COLO668 (cell line): ENCODE measurements at regions not wholly inside any gene's neighbourhood (a gene's known extent, or its start where the extent isn't known, plus 50 kb on each side); places are given as distances from the start of the nearest gene placed in this dataset.
"Not testable (repeated sequence)": the region's sequence is repeated elsewhere in the genome, so short reads cannot be mapped to it uniquely, and the experiment has no call there.

Source experiments
- DNase-seq: peaks from one replicate; lab custom pipeline; 2025; ENCODE audit not compliant: unreplicated experiment; lab: John Stamatoyannopoulos, UW

- DNase-seq, result no peak
These were observed 98.4 kb upstream of the PRSS16 start for GRCh38 chr6:27149150-27149549.

GRCh38 chr6:27154696-27155095, 92.8 kb upstream of the PRSS16 start:
- DNase-seq, result no peak

GRCh38 chr6:27156874-27157458, 90.5 kb upstream of the PRSS16 start:
- no peak for DNase-seq

DNA sequence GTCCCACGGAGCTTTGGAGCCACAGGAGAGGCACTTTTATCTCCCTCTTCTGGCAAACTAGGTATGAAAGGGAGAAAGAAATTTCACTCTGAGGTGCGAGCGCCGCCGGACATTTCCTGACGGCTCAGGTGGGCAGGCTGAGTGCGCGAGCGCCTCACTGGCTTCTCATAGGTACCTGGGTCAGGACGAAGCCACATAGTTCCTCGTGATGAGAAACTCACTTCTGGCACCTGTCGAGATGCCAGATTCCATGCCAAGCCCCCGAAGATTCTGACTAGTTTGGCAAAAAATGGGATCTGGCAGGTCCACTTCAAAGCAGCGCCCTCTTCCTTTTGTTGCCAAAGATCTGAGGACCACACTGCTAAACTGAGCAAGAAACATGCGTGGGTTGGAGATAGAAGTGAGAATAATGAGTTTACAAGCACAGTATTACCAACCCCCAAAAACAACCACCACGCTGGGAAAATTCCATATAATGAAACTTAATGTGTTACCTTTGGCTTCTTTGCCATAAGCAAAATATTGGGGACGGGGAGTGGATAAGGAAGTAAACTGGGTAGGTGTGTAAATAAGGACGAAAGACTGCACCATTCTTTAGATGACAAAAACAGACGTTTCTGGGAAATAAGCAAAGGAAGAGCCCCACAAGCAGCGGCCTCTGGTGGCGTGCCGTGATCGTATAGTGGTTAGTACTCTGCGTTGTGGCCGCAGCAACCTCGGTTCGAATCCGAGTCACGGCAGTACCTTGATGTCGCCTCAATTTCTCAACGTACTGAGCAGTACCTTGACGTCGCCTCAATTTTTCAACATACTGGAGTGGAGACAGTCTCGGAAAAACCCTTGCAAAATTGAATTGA, 89.8 kb upstream of the PRSS16 start:
- DNase-seq, result peak; percentile 48

GRCh38 chr6:27158316-27158643, 89.2 kb upstream of the PRSS16 start:
- DNase-seq, result no peak

- no peak for DNase-seq
These were observed 87.8 kb upstream of the PRSS16 start for GRCh38 chr6:27159725-27160124.

- no peak for DNase-seq
These were observed 86.4 kb upstream of the PRSS16 start for GRCh38 chr6:27161115-27161514.

DNA sequence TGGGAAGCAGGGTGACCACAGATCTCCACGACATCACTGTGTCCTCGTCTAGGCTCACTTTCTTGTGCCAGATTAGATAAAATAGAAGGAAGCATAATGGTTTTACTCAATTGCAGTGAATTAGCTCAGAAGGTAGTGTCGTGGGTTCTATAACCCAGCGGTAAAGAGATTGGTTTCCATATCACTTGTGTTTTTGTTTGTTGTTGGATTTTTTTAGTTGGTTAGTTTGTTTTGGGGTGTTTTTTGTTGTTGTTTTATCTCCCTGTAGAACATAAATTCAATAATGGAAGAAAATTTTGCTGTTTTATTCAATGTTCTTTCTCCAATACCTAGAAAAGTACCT, 85.9 kb upstream of the PRSS16 start:
- DNase-seq, result no peak

- no peak for DNase-seq
These were observed 85.4 kb upstream of the PRSS16 start for GRCh38 chr6:27161946-27162603.

GRCh38 chr6:27163834-27164233, 83.7 kb upstream of the PRSS16 start:
- DNase-seq, result no peak

DNA sequence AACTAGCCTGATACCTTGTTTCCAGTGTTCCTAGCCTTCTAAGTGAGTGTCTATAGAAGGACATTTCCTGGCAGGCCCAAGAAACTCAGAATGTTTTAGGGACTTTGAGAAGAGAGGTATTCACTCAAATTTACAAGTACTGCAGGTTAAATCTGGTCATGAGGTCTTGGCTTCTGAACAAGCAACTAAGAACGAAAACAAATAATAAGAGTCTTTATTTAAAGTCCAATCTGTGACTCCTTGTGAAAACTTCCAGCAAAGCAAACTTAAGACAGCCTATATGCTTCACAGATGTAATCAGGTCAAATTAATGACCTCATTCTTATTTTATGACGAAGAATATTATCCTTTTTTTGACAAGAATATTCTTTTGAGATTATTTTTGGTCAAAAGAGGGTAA, 79.4 kb upstream of the PRSS16 start:
- DNase-seq, result no peak

DNA sequence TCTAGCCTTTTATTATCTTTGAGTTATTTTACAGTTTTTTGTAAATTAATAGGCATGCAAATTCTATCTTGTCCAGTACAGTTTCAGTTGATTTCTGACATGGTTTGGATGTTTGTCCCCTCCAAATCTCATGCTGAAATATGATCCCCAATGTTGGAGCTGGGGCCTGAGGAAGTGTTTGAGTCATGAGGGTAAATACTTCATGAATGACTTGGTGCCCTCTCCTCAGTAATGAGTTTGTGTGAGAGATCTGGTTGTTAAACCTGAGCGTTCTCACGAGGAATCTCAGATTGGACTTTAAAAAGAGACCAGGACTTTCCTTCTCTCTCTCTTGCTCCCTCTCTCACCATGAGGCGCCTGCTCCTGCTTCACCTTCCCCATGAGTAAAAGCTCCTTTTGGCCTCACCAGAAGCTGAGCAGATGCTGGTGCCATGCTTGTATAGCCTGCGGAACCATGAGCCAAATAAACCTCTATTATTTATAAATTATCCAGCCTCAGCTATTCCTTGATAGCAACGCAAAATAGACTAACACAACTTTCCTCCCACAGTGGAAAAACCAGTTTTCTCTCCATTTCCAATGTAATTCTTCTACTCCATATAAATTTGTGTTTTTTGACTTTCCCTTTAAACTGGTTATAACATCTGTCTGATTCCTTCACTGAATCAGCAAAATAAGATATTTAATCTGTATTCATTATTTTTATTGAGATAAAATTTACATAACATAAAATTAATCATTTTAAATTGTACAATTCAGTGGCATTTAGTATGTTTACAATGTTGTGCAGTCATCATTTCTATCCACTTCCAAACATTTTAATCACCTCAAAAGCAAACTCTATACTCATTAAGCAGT, 78.7 kb upstream of the PRSS16 start:
- no peak for DNase-seq

DNA sequence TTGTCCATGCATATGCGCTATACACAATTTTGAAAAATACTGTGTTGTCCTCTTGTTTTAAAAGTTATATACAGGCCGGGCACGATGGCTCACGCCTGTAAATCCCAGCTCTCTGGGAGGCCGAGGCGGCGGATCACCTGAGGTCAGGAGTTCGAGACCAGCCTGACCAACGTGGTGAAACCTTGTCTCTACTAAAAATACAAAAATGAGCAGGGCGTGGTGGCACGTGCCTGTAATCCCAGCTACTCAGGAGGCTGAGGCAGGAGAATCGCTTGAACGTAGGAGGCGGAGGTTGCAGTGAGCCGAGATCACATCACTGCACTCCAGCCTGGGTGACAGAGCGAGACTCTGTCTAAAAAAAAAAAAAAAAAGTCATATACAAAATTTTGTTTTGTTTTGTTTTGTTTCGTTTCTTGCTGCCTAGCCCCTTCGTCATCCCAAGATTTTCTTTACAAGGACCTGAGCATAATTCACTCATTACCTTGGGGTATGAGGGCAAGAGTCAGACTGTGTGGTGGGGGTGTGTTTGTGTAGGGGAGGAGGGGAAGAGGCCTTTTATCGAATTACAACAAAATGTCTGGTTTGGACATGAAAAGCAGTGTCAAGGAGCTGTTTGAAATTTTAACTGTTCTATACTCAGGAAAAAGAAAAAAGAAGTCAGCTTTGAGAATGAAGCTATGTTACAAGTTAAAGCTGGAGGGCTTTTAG, 74.8 kb upstream of the PRSS16 start:
- not testable (repeated sequence) for DNase-seq

DNA sequence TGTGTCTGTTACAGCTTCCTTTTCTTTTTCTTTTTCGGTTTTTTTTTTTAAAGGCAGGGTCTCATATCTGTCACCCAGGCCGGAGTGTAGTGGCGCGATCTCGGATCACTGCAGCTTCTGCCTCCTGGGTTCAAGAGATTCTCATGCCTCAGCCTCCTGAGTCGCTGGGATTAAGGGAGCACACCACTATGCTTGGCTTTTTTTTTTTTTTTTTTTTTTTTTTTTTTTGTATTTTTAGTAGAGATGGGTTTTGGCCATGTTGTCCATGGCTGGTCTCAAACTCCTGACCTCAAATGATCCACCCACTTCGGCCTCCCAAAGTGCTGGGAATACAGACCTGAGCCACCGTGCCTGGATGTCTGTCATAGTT, 74.3 kb upstream of the PRSS16 start:
- not testable (repeated sequence) for DNase-seq

DNA sequence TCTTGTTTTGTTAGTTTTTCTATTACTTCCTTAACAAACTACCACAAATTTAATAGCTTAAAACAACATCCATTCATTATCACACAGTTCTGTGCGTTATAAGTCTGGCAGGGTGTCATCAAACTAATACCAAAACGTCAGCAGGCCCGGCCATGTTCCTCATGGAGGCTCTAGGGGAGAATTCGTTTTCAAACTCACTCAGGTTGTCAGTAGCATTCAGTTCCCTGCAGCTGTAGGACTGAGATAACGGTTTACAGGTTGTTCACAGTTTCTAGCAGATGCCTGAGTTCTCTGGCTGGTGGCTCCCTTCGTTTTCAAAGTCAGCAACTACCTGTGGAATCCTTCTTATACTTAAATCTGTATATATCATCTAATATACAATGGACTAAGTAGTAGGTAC, 72.5 kb upstream of the PRSS16 start:
- no peak for DNase-seq

DNA sequence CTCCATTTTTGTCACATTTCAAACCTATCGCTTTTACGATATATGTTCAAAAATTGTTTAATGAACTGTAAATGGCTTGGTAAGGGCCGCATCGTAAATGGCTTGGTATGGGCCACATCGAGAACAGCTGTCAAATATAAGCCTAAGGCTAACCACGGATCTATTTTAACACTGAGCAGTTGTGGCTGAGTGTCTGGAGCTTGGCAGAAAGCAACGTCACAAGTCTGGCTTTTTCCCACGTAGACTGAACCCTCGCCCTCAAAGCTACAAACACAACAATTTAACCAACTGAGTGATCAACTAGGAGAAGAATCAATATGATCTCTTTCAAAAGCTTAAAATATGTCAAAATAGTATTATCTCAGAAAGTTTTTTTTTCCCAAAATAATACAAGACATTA, 71.4 kb upstream of the PRSS16 start:
- DNase-seq, result no peak

DNA sequence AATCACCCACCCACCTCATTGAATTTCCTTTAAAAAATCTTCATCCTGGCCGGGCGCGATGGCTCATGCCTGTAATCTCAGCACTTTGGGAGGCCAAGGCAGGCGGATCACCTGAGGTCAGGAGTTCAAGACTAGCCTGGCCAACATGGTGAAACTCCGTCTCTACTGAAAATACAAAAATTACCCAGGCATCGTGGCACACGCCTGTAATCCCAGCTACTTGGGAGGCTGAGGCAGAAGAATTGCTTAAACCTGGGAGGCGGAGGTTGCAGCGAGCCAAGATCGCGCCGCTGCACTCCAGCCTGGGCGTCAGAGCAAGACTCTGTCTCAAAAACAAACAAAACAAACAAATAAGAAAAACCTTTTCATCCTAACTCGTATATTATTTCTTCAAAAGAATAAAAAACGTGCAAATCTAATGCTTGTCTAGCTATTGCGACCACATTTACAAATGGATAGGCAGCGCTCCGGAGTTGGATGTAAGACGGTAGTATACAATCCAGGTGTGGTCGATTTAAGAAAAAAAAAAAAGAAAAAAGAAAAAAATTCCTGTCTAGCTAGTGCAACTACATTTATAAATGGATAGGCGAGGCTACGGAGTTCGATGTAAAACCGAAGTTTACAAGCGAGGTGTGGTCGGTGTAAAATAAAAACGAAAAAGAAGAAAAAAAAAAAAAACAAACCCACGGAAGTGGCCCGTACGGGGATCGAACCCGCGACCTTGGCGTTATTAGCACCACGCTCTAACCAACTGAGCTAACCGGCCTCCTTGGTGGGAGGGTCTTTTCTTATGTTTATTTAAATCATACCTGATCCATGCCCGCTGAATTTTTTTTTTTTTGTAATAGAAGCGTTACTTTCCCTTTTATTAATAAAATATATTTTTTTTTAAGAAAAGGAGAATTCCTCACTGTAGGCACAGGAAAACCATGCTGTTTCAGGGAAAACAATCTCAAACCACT, 70.7 kb upstream of the PRSS16 start:
- peak; percentile 36 for DNase-seq

GRCh38 chr6:27177485-27178406, 69.8 kb upstream of the PRSS16 start:
- peak; percentile 71 for DNase-seq

DNA sequence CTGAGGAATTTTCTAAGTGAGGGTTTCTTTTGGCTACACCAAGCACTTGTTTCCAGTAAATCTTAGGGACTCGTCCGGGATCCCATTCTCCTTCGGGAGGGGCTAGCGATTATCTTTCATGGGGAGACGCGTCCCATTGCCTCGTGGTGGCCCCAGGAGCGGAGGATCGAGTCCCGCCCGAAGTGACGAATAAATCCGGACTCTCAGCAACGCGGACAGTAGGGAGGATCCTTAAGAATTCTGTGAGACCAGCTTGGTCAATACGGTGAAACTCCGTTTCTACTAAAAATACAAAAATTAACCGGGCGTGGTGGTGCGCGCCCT, 69.1 kb upstream of the PRSS16 start:
- DNase-seq, result peak; percentile 33
